ENCODE measurements at regions not wholly inside any gene's neighbourhood (a gene's known extent, or its start where the extent isn't known, plus 50 kb on each side); places are given as distances from the start of the nearest gene placed in this dataset.
"Not testable (repeated sequence)": the region's sequence is repeated elsewhere in the genome, so short reads cannot be mapped to it uniquely, and the experiment has no call there.

GRCh38 chr9:87372356-87372851, 125.3 kb upstream of the DAPK1 start:
- intact Hi-C loops (cut with DNase I), result no loop called here
- peak; percentile 61 to 74 for ATAC-seq
- H3K4me1 ChIP-seq, result no peaks in the 10 kb centered on the region
- no peak for DNase-seq
- H3K36me3 ChIP-seq, result no peaks in the 10 kb centered on the region
- no peak overlapping the region for H3K27ac ChIP-seq
- no peaks in the 10 kb centered on the region for H3K27me3 ChIP-seq (ENCODE audit: low read depth)
- no peak overlapping the region for H3K4me3 ChIP-seq
- H3K9me3 ChIP-seq, result peaks cover 4% of the 10 kb centered on the region
- no peak for TF ChIP-seq CTCF (IDR thresholded peaks at IDR 0.05)

DNA sequence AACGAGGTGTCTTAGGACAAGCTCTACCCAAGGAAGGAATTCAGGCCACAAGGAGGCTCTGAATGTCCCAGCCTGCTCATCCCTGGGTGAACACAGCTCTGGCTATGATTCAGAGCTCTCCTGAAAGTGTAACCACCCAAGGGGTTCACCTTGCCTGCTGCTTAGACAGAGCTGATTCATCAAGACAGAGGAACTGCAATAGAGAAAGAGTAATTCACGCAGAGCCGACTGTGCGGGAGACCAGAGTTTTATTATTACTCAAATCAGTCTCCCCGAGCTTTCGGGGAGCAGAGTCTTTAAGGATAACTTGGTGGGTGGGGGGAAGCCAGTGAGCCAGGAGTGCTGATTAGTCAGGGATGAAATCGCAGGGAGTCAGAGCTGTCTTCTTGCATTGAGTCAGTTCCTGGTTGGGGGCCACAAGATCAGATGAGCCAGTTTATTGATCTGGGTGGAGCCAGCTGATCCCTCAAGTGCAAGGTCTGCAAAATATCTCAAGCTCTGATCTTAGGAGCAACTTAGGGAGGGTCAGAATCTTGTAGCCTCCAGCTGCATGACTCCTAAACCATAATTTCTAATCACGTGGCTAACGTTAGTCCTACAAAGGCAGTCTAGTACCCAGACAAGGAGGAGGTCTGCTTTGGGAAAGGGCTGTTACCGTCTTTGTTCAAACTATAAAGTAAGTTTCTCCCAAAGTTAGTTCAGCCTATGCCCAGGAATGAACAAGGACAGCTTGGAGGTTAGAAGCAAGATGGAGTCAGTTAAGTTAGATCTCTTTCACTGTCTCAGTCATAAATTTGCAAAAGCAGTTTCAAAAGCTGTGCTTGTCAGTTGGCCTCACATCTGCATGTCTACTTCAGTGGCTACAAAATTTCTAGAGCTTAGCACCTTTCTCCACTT, 123.4 kb upstream of the DAPK1 start:
- intact Hi-C loops (cut with DNase I); H3K9me3 ChIP-seq; H3K27me3 ChIP-seq (ENCODE audit: low read depth); ATAC-seq; H3K4me1 ChIP-seq; H3K4me3 ChIP-seq; H3K27ac ChIP-seq; DNase-seq; H3K36me3 ChIP-seq: not testable (repeated sequence)

DNA sequence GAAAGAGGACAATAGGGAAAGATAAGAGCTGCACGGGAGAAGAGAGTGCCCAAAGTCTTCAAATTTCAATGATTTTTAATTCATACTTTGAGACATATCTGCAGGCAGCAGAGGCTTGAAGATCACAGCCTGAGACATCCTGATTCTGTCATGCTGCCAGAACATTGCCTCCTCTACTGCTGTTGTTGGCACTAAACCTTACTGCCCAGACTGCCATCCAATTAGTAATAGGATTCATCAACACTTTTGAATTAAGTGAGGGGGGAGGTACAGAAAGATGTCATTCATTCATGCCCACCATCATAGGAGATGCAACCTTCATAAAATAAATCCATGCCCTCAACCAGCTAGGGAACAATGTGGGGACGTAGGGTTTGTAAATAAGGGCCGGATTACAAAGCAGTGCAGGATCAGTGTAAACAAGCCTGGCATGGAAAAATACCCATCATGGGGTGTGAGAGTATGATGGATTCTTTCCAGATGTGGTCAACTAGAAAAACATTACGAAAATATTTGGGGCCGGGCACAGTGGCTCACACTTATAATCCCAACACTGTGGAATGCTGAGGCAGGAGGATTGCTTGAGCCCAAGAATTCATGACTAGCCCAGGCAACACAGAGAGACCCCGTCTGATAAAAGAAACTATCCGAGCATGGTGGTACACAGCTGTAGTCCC, 122.1 kb upstream of the DAPK1 start:
- Histone ChIP-seq H3K27me3 (ENCODE audit: low read depth) (no peaks in the 10 kb centered on the region), H3K36me3 (no peaks in the 10 kb centered on the region), H3K9me3 (no peaks in the 10 kb centered on the region), H3K27ac (no peak overlapping the region), H3K4me3 (no peak overlapping the region), H3K4me1 (no peaks in the 10 kb centered on the region)
- ATAC-seq (peak; percentile 49 to 56), DNase-seq (no peak)
- intact Hi-C loops (cut with DNase I), result no loop called here
- TF ChIP-seq CTCF (IDR thresholded peaks at IDR 0.05), result no peak

DNA sequence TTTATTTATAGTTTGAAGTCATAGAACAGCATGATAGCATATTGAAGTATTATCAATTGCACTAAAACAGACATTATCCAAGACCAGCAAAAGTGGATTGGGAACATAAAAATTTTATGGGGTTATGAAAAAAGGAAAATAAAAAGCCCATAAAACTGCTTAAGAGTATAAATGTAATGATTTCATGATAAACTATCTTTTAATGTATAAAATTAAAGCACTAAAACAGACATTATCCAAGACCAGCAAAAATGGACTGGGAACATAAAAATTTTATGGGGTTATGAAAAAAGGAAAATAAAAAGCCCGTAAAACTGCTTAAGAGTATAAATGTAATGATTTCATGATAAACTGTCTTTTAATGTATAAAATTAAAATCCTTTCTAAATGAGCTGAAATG, 119.0 kb upstream of the DAPK1 start:
- DNase-seq, result no peak
- Histone ChIP-seq H3K27ac (no peak overlapping the region), H3K4me1 (peaks cover 11% of the 10 kb centered on the region), H3K9me3 (no peaks in the 10 kb centered on the region), H3K27me3 (ENCODE audit: low read depth) (no peaks in the 10 kb centered on the region), H3K36me3 (no peaks in the 10 kb centered on the region), H3K4me3 (no peak overlapping the region)
- TF ChIP-seq CTCF (IDR thresholded peaks at IDR 0.05), result no peak
- intact Hi-C loops (cut with DNase I), result no loop called here
- no peak for ATAC-seq

GRCh38 chr9:87379300-87379699, 118.4 kb upstream of the DAPK1 start:
- Histone ChIP-seq H3K27ac (no peak overlapping the region), H3K9me3 (no peaks in the 10 kb centered on the region), H3K36me3 (no peaks in the 10 kb centered on the region), H3K27me3 (ENCODE audit: low read depth) (no peaks in the 10 kb centered on the region), H3K4me1 (peaks cover 11% of the 10 kb centered on the region), H3K4me3 (no peak overlapping the region)
- DNase-seq (no peak), ATAC-seq (no peak)
- intact Hi-C loops (cut with DNase I), result no loop called here
- no peak for TF ChIP-seq CTCF (IDR thresholded peaks at IDR 0.05)
